PC-9 (cell line): ENCODE measurements at regions not wholly inside any gene's neighbourhood (a gene's known extent, or its start where the extent isn't known, plus 50 kb on each side); places are given as distances from the start of the nearest gene placed in this dataset.

Experiments
- CTCF ChIP-seq: fragments of 200-600 bp; sonication (generic); conservative IDR thresholded peaks from 2 replicates; pipeline ENCODE4 v1.6.1; 2017; ENCODE audit warnings: mixed run types, antibody characterized with exemption, mild to moderate bottlenecking, moderate library complexity
- EZH2 ChIP-seq: fragments of 200-600 bp; sonication (generic); IDR thresholded peaks from 2 replicates; pipeline ENCODE4 v1.8.0; 2017; ENCODE audit warnings: antibody characterized with exemption, low read depth

GRCh38 chr6:166815629-166816028, 140.7 kb downstream of the RNASET2 start:
- no peak for TF ChIP-seq CTCF
- no peak for TF ChIP-seq EZH2
